ENCODE measurements at regions not wholly inside any gene's neighbourhood (a gene's known extent, or its start where the extent isn't known, plus 50 kb on each side); places are given as distances from the start of the nearest gene placed in this dataset.
"Not testable (repeated sequence)": the region's sequence is repeated elsewhere in the genome, so short reads cannot be mapped to it uniquely, and the experiment has no call there.

DNA sequence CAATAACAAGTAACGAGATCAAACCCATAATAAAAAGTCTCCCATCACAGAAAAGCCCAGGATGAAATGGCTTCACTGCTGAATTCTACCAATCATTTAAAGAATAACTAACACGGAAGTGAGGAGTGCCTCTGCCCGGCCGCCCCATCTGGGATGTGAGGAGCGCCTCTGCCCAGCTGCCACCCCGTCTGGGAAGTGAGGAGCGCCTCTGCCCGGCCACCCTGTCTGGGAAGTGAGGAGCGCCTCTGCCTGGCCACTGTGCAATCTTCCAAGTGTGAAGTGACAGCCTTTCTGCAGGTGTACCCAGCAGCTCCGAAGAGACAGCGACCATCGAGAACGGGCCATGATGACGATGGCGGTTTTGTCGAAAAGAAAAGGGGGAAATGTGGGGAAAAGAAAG is 528.8 kb upstream of the GRIA3 start:
- TF ChIP-seq CTCF, EP300, POLR2AphosphoS5, POLR2A (IDR thresholded peaks at IDR 0.05): not testable (repeated sequence)
